GM12872 (cell line): ENCODE measurements at regions not wholly inside any gene's neighbourhood (a gene's known extent, or its start where the extent isn't known, plus 50 kb on each side); places are given as distances from the start of the nearest gene placed in this dataset.

Experiments
- CTCF ChIP-seq: IDR thresholded peaks from 3 replicates; pipeline ENCODE4 v1.5.1; 2011; ENCODE audit warnings: low read depth, mild to moderate bottlenecking, low read length, moderate library complexity; ENCODE audit not compliant: insufficient read depth

- no peak for TF ChIP-seq CTCF
Measured at GRCh38 chr3:127136706-127137105, 56.2 kb upstream of the PRR23E start.

- TF ChIP-seq CTCF = no peak
Measured at GRCh38 chr3:127137113-127137512, 55.8 kb upstream of the PRR23E start.

- TF ChIP-seq CTCF = no peak
Measured at GRCh38 chr3:127137757-127138536, 55.0 kb upstream of the PRR23E start.

GRCh38 chr3:127139601-127140500, 53.1 kb upstream of the PRR23E start:
- TF ChIP-seq CTCF = no peak

GRCh38 chr3:127140501-127141460, 52.1 kb upstream of the PRR23E start:
- no peak for TF ChIP-seq CTCF

- TF ChIP-seq CTCF = no peak
Measured at GRCh38 chr3:127141921-127142730, 50.8 kb upstream of the PRR23E start.
